Heart left ventricle (tissue), 13 donors: ENCODE measurements at regions not wholly inside any gene's neighbourhood (a gene's known extent, or its start where the extent isn't known, plus 50 kb on each side); places are given as distances from the start of the nearest gene placed in this dataset.

Experiments
- CTCF ChIP-seq, 12 donors: fragments of 200-600 bp; sonication (generic) in 4 of 12; IDR thresholded peaks; one replicate each; pipeline versions ENCODE4 v1.5.0 to v1.8.0; 2018 to 2022; ENCODE audit warnings: antibody characterized with exemption in 12 of 12, mild to moderate bottlenecking in 5 of 12
- POLR2A ChIP-seq, 2 donors: fragments of 450-650 bp; IDR thresholded peaks; one replicate each; pipeline ENCODE4 v1.6.1; 2017; ENCODE audit warnings: antibody characterized with exemption in 2 of 2, mild to moderate bottlenecking in 2 of 2, moderate library complexity in 2 of 2
- donor health status: ischemic (EF 13 %, LVEDD 7.1; RV severe dilation, severe dysfunction).
- donor health status: DM: no; HTN: yes; CAD: no.
- donor health status: DM: no; HTN: no; CAD: no.
- donor health status: ischemic (EF 25% LVEDD 6.9; RV normal size, moderate dysfunction).
- donor health status: ischemic (EF 25% LVEDD 5.7; RV mildly dilated, moderate dysfunction).
- donor health status: ischemic (EF 35%, LVEDD 5.7; RV mildly dilated, moderate dysfunction).
- donor health status: nonischemic (EF 11% LVEDD 7.7; RV severe dilation, severe dysfunction).
- donor health status: DM: yes; HTN: yes; CAD: no.
- donor health status: PGD.
- donor health status: ischemic (EF 29% LVEDD 5.4; RV normal size, mild dysfunction).
- donor health status: nonischemic (EF 23%, LVEDD 6.1; RV moderate dilation, normal function).

GRCh38 chr13:76636829-76637228 is 249.4 kb downstream of the KCTD12 start:
- TF ChIP-seq CTCF (IDR thresholded peaks at IDR 0.05) (no peak), POLR2A (IDR thresholded peaks at IDR 0.05) (no peak)
